ENCODE measurements at regions not wholly inside any gene's neighbourhood (a gene's known extent, or its start where the extent isn't known, plus 50 kb on each side); places are given as distances from the start of the nearest gene placed in this dataset.

DNA sequence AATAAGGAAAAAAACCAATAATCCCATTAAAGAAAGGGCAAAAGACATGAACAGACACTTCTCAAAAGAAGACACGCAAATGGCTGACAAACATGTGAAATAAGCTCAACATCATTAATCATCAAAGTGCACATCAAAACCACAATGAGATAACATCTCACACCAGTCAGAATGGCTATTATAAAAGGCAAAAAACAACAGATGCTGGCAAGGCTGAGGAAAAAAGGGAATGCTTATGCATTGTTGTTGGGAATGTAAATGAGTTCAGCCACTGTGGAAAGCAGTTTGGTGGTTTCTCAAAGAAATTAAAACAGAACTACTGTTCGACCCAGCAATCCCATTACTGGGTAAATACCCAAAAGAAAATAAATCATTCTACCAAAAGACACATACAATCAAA is 285.6 kb downstream of the NR4A2 start:
- Histone ChIP-seq H3K36me3 (ENCODE audit: control insufficient read depth, insufficient read depth, low read length) (no peaks in the 10 kb centered on the region), H3K9me3 (ENCODE audit: control insufficient read depth in 2 of 2, low read length in 2 of 2) (no peaks in the 10 kb centered on the region), H3K4me1 (ENCODE audit: control insufficient read depth, insufficient read depth, low read length, poor library complexity, severe bottlenecking) (no peaks in the 10 kb centered on the region), H3K27ac (ENCODE audit: insufficient read depth, low read length, poor library complexity, severe bottlenecking) (no peak overlapping the region), H3K4me3 (ENCODE audit: low read depth, low read length) (no peak overlapping the region), H3K27me3 (ENCODE audit: control insufficient read depth, insufficient read depth, low read length) (no peaks in the 10 kb centered on the region)
- H3K9me3 Mint-ChIP-seq, result peaks cover 0 to 4% (median 0%) of the 10 kb centered on the region in 7 donors
- H3K27me3 Mint-ChIP-seq, result no peaks in the 10 kb centered on the region
- H3K27ac Mint-ChIP-seq, result no peak overlapping the region
- DNase-seq (no peak), ATAC-seq (ENCODE audit: low read depth in 2 of 2) (no peak)
- no peaks in the 10 kb centered on the region for H3K4me1 Mint-ChIP-seq
- no peaks in the 10 kb centered on the region for H3K36me3 Mint-ChIP-seq
- no peak overlapping the region for H3K4me3 Mint-ChIP-seq

DNA sequence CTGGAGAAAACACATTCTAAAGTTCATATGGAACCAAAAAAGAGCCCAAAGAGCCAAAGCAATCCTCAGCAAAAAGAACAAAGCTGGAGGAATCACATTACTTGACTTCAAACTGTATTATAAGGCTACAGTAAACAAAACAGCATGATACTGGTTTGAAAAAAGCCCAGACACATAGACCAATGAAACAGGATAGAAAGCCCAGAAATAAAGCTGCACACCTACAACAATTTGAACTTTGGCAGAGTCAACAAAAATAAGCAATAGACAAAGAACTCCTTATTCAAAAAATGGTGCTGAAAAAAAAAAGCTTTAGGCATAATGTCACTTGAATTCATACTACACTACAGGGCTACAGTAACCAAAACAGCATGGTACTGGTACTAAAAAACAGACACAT is 289.6 kb downstream of the NR4A2 start:
- Histone ChIP-seq H3K27me3 (ENCODE audit: control insufficient read depth, insufficient read depth, low read length) (no peaks in the 10 kb centered on the region), H3K4me3 (ENCODE audit: low read depth, low read length) (no peak overlapping the region), H3K4me1 (ENCODE audit: control insufficient read depth, insufficient read depth, low read length, poor library complexity, severe bottlenecking) (no peaks in the 10 kb centered on the region), H3K36me3 (ENCODE audit: control insufficient read depth, insufficient read depth, low read length) (no peaks in the 10 kb centered on the region), H3K27ac (ENCODE audit: insufficient read depth, low read length, poor library complexity, severe bottlenecking) (no peak overlapping the region), H3K9me3 (ENCODE audit: control insufficient read depth in 2 of 2, low read length in 2 of 2) (no peaks in the 10 kb centered on the region)
- Mint-ChIP-seq H3K4me3 (no peak overlapping the region), H3K27ac (no peak overlapping the region), H3K4me1 (no peaks in the 10 kb centered on the region), H3K27me3 (peaks cover 4% of the 10 kb centered on the region), H3K36me3 (no peaks in the 10 kb centered on the region), H3K9me3 (peaks cover 0 to 7% (median 0%) of the 10 kb centered on the region in 7 donors)
- no peak for ATAC-seq (ENCODE audit: low read depth in 2 of 2)
- no peak for DNase-seq

DNA sequence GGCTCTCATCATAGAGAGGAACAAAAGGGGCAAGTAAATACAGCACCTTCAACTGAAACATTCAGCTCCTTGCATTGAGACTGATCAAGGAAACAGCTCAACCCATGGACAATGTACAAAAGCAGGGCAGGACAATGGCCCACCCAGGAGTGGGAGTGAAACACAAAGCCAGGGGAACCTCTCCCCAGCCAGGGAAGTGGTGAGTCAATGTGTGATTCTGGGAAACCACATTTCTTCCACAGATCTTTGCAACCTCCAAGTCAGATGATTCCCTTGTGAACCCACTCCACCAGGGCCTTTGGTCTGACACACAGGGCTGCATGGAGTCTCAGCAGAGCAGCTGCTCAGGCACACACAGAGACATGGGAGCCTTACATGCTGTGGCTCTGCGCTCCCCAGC is 294.5 kb downstream of the NR4A2 start:
- DNase-seq (no peak), ATAC-seq (ENCODE audit: low read depth in 2 of 2) (no peak)
- Histone ChIP-seq H3K4me1 (ENCODE audit: control insufficient read depth, insufficient read depth, low read length, poor library complexity, severe bottlenecking) (no peaks in the 10 kb centered on the region), H3K27me3 (ENCODE audit: control insufficient read depth, insufficient read depth, low read length) (no peaks in the 10 kb centered on the region), H3K4me3 (ENCODE audit: low read depth, low read length) (no peak overlapping the region), H3K9me3 (ENCODE audit: control insufficient read depth in 2 of 2, low read length in 2 of 2) (no peaks in the 10 kb centered on the region), H3K27ac (ENCODE audit: insufficient read depth, low read length, poor library complexity, severe bottlenecking) (no peak overlapping the region), H3K36me3 (ENCODE audit: control insufficient read depth, insufficient read depth, low read length) (no peaks in the 10 kb centered on the region)
- no peaks in the 10 kb centered on the region for H3K4me1 Mint-ChIP-seq
- H3K9me3 Mint-ChIP-seq, result peaks cover 0 to 2% (median 0%) of the 10 kb centered on the region in 7 donors
- no peak overlapping the region for H3K4me3 Mint-ChIP-seq
- H3K27me3 Mint-ChIP-seq, result peaks cover 4% of the 10 kb centered on the region
- no peak overlapping the region for H3K27ac Mint-ChIP-seq
- H3K36me3 Mint-ChIP-seq, result no peaks in the 10 kb centered on the region

DNA sequence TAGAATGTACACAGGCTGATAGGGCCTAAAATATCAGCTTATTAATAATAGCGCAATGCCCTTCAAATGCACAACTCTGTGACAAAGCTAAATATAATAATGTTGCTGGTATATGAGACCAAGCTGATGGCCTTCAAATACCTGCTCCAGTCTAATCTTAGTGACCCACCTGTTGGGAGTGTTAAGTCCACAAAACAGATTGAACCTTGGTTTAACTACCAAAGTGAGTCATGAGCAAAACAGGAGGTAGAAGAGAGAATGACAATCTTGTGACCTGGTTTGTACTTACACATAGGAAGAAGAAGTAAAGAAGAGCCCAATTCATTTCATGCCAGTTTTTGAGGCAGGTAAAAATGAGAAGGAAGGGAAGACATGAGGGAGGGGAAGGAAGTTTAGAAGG is 295.0 kb downstream of the NR4A2 start:
- no peaks in the 10 kb centered on the region for H3K27me3 ChIP-seq (ENCODE audit: control insufficient read depth, insufficient read depth, low read length)
- H3K27ac Mint-ChIP-seq, result no peak overlapping the region
- H3K4me3 Mint-ChIP-seq, result no peak overlapping the region
- H3K36me3 ChIP-seq (ENCODE audit: control insufficient read depth, insufficient read depth, low read length), result no peaks in the 10 kb centered on the region
- no peaks in the 10 kb centered on the region for H3K9me3 ChIP-seq (ENCODE audit: control insufficient read depth in 2 of 2, low read length in 2 of 2)
- no peak overlapping the region for H3K4me3 ChIP-seq (ENCODE audit: low read depth, low read length)
- H3K4me1 ChIP-seq (ENCODE audit: control insufficient read depth, insufficient read depth, low read length, poor library complexity, severe bottlenecking), result no peaks in the 10 kb centered on the region
- no peak overlapping the region for H3K27ac ChIP-seq (ENCODE audit: insufficient read depth, low read length, poor library complexity, severe bottlenecking)
- no peak for DNase-seq
- no peaks in the 10 kb centered on the region for H3K36me3 Mint-ChIP-seq
- peaks cover 4% of the 10 kb centered on the region for H3K27me3 Mint-ChIP-seq
- peaks cover 0 to 2% (median 0%) of the 10 kb centered on the region in 7 donors for H3K9me3 Mint-ChIP-seq
- H3K4me1 Mint-ChIP-seq, result no peaks in the 10 kb centered on the region
- no peak for ATAC-seq (ENCODE audit: low read depth in 2 of 2)

DNA sequence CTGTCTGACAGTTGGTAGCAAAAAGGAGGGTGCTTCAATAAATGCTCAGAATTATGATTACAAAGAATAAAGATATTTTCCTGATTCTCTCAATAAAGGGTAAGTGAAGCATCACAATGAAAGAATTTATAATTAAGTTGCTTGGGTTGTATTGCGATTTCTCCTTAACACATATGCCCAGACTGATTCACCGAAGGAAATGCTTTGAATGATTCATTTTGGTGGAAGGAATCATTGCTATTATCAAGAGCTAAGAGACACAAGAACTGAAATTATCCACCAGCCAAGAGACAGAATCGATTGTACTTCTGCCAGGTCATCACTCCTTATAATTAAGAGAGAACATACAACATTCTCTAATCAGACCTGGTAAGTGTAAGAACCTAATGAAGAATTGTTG is 301.4 kb downstream of the NR4A2 start:
- no peaks in the 10 kb centered on the region for H3K36me3 Mint-ChIP-seq
- no peaks in the 10 kb centered on the region for H3K36me3 ChIP-seq (ENCODE audit: control insufficient read depth, insufficient read depth, low read length)
- H3K4me3 Mint-ChIP-seq, result no peak overlapping the region
- H3K27me3 Mint-ChIP-seq, result no peaks in the 10 kb centered on the region
- no peaks in the 10 kb centered on the region for H3K4me1 ChIP-seq (ENCODE audit: control insufficient read depth, insufficient read depth, low read length, poor library complexity, severe bottlenecking)
- DNase-seq (no peak), ATAC-seq (ENCODE audit: low read depth in 2 of 2) (no peak)
- no peak overlapping the region for H3K4me3 ChIP-seq (ENCODE audit: low read depth, low read length)
- H3K9me3 Mint-ChIP-seq, result peaks cover 0 to 3% (median 0%) of the 10 kb centered on the region in 7 donors
- no peaks in the 10 kb centered on the region for H3K9me3 ChIP-seq (ENCODE audit: control insufficient read depth in 2 of 2, low read length in 2 of 2)
- H3K27ac Mint-ChIP-seq, result no peak overlapping the region
- no peak overlapping the region for H3K27ac ChIP-seq (ENCODE audit: insufficient read depth, low read length, poor library complexity, severe bottlenecking)
- H3K27me3 ChIP-seq (ENCODE audit: control insufficient read depth, insufficient read depth, low read length), result no peaks in the 10 kb centered on the region
- no peaks in the 10 kb centered on the region for H3K4me1 Mint-ChIP-seq

DNA sequence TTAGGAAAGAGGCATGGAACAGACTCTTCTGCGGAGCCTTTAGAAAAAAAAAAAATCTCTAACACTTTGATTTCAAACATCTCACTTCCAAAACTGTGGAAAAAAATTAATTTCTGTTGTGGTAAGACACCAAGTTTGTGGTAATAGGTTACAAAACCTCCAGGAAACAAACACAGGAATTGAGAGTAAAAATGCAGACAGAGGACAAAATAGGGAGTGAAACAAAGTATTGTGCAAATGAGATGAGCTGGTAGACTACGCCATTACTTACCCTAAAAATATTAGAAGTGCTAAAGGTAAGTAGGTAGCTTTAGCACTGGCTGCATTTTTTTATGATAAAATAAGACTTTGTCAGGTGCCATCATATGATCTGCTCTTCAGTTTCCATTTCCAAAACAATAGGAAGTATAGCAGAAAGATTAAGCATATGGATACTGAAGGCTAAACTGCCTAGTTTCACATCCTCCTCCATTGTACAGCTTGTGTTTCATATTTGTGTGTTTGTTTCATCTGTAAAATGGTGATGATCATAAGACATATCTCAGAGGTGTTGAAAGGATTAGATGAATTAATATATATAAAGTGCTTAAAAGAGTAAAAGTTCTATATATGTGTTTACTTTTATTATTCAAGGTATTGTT is 309.2 kb downstream of the NR4A2 start:
- Histone ChIP-seq H3K27me3 (ENCODE audit: control insufficient read depth, insufficient read depth, low read length) (no peaks in the 10 kb centered on the region), H3K36me3 (ENCODE audit: control insufficient read depth, insufficient read depth, low read length) (no peaks in the 10 kb centered on the region), H3K4me3 (ENCODE audit: low read depth, low read length) (no peak overlapping the region), H3K4me1 (ENCODE audit: control insufficient read depth, insufficient read depth, low read length, poor library complexity, severe bottlenecking) (no peaks in the 10 kb centered on the region), H3K9me3 (ENCODE audit: control insufficient read depth in 2 of 2, low read length in 2 of 2) (no peaks in the 10 kb centered on the region), H3K27ac (ENCODE audit: insufficient read depth, low read length, poor library complexity, severe bottlenecking) (no peak overlapping the region)
- H3K27me3 Mint-ChIP-seq, result no peaks in the 10 kb centered on the region
- no peaks in the 10 kb centered on the region for H3K4me1 Mint-ChIP-seq
- H3K4me3 Mint-ChIP-seq, result no peak overlapping the region
- H3K36me3 Mint-ChIP-seq, result no peaks in the 10 kb centered on the region
- no peak for DNase-seq
- no peak overlapping the region for H3K27ac Mint-ChIP-seq
- peaks cover 0 to 3% (median 1%) of the 10 kb centered on the region in 7 donors for H3K9me3 Mint-ChIP-seq
- no peak for ATAC-seq (ENCODE audit: low read depth in 2 of 2)

DNA sequence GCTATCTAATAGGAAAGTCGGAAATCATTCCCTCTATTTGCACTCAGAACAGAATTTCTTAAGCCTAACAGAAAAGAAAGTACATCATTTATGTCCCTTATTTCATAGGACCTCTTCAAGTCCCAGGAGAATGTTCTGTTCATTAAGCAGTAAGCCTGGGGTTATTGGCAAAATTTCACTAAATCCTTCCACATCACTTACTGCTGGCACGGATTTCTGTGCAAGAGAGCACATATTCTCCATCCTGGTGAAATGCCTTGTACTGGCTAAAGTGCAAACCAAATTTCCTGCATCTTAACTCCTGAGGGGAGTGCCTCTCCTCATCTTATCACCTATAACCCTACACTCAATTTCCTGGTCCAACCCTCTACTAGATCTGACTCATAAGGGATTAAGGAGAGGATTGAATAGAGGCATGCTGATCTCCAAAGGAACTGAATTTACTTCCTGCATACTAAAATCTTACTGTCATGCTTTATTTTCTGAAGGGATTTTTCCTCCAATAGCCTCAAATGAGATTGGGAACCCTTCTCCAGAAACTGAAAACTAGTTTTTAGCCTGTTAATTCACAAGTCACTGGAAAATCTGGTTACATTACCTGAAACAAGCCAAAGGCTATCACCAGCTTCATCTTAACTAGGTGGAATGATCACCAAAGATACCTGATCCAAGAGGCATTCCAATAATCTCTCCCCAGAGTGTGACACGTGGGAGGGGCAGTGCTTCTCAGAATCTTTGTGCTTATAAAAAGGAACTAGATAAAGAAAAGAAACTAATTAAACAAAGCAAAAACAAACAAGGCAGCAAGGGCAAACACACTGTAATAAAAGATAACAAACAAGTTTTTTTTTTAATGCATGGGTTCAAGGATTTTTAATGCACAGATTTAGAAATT is 311.1 kb downstream of the NR4A2 start:
- no peak overlapping the region for H3K4me3 ChIP-seq (ENCODE audit: low read depth, low read length)
- H3K27ac Mint-ChIP-seq, result no peak overlapping the region
- H3K4me3 Mint-ChIP-seq, result no peak overlapping the region
- no peak for ATAC-seq (ENCODE audit: low read depth in 2 of 2)
- no peaks in the 10 kb centered on the region for H3K4me1 ChIP-seq (ENCODE audit: control insufficient read depth, insufficient read depth, low read length, poor library complexity, severe bottlenecking)
- H3K36me3 ChIP-seq (ENCODE audit: control insufficient read depth, insufficient read depth, low read length), result no peaks in the 10 kb centered on the region
- no peaks in the 10 kb centered on the region for H3K27me3 Mint-ChIP-seq
- peaks cover 0 to 2% (median 0%) of the 10 kb centered on the region in 7 donors for H3K9me3 Mint-ChIP-seq
- no peaks in the 10 kb centered on the region for H3K9me3 ChIP-seq (ENCODE audit: control insufficient read depth in 2 of 2, low read length in 2 of 2)
- no peaks in the 10 kb centered on the region for H3K4me1 Mint-ChIP-seq
- no peaks in the 10 kb centered on the region for H3K36me3 Mint-ChIP-seq
- no peaks in the 10 kb centered on the region for H3K27me3 ChIP-seq (ENCODE audit: control insufficient read depth, insufficient read depth, low read length)
- H3K27ac ChIP-seq (ENCODE audit: insufficient read depth, low read length, poor library complexity, severe bottlenecking), result no peak overlapping the region
- no peak for DNase-seq

DNA sequence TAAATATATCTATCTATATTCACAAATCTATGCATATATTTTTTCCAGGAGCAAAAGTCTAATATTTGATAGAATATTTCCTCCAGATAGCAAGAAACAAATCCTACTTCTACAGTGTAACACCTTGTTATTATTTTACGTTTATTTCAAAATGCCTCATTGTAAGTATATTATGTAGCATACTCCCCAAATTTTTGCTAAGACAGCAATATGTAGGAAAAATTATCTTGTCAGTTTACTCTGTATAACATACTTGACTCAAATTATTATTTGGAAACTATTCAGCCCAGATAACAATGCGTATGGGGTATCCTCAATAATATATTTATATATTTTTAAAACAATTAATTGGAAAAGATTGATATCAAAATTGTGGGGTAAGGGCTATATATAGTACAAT is 313.2 kb downstream of the NR4A2 start:
- H3K36me3 ChIP-seq (ENCODE audit: control insufficient read depth, insufficient read depth, low read length), result no peaks in the 10 kb centered on the region
- no peaks in the 10 kb centered on the region for H3K36me3 Mint-ChIP-seq
- H3K4me3 ChIP-seq (ENCODE audit: low read depth, low read length), result no peak overlapping the region
- no peak overlapping the region for H3K4me3 Mint-ChIP-seq
- no peaks in the 10 kb centered on the region for H3K4me1 ChIP-seq (ENCODE audit: control insufficient read depth, insufficient read depth, low read length, poor library complexity, severe bottlenecking)
- H3K4me1 Mint-ChIP-seq, result no peaks in the 10 kb centered on the region
- H3K27me3 ChIP-seq (ENCODE audit: control insufficient read depth, insufficient read depth, low read length), result no peaks in the 10 kb centered on the region
- peaks cover 0 to 2% (median 0%) of the 10 kb centered on the region in 7 donors for H3K9me3 Mint-ChIP-seq
- H3K27ac Mint-ChIP-seq, result no peak overlapping the region
- DNase-seq (no peak), ATAC-seq (ENCODE audit: low read depth in 2 of 2) (no peak)
- no peaks in the 10 kb centered on the region for H3K27me3 Mint-ChIP-seq
- no peaks in the 10 kb centered on the region for H3K9me3 ChIP-seq (ENCODE audit: control insufficient read depth in 2 of 2, low read length in 2 of 2)
- no peak overlapping the region for H3K27ac ChIP-seq (ENCODE audit: insufficient read depth, low read length, poor library complexity, severe bottlenecking)

Data from CD4-positive, CD25-positive, alpha-beta regulatory T cell (primary cell).